Activated CD4-positive, CD25-positive, alpha-beta regulatory T cell (primary cell): ENCODE measurements at regions not wholly inside any gene's neighbourhood (a gene's known extent, or its start where the extent isn't known, plus 50 kb on each side); places are given as distances from the start of the nearest gene placed in this dataset.

Experiments used
- DNase-seq, 4 experiments: peaks; one replicate each; lab custom pipeline; 2025; lab: John Stamatoyannopoulos, UW

DNA sequence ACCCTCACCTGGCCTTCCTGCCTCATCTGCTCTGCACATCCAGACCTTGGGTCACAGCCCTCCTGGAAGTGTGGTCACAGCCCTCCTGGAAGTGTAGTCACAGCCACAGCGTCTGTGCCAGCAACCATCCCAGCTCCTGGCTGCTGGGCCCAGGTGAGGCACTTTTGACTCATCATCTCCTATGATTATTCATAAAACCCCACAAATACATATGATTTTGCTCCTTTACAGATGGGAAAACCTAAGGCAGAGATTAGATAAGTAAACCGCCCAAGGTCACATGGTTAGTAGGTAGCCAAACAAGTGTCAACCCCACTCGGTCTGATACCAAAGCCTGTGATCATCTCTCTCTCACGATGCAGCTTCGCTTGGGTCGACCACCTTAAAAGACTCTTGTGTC lies 94.3 kb downstream of the PRLHR start:
- DNase-seq = no peak

DNA sequence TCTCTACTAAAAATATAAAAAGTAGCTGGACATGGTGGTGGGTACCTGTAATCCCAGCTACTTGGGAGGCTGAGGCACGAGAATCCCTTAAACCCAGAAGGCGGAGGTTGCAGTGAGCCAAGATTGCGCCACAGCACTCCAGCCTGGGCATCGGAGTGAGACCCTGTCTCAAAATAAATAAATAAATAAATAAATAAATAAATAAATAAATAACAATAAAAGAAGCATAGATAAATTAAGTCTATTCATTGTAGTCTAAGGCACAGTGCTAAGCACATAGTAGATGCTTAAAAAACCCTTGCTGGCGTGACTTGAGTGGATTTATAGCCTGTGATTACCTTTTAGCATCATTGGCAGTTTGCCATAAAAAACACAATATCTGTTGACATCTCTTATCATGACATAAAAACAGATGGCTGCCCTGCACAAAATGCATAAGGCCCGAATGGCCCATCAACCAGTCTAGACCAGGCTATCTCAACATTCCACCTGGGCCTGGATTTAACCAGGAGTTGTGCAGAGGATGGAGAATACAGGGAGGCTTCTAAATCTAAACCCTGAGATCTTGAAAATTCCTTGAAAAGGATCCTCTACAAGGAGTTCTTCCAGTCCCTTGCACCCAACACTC lies 94.9 kb downstream of the PRLHR start:
- DNase-seq = no peak

DNA sequence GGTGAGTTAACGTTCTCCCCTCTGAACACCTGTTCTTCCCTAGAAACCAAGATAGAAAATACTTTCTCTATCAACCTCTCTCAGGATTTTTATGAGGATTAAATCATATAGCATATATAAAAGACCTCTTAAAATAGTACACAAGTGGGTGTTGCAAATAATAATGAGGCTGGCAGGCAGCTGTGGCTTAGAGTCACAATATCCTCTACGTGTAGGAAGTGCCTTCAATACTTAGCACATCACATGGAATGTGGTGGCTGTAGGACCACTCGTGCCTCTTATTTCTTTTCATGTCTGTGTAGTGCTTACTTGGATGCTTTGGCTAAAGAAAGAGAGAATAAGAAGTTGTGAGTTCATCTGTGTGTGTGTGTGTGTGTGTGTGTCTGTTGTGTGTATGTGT lies 96.3 kb downstream of the PRLHR start:
- DNase-seq = no peak

DNA sequence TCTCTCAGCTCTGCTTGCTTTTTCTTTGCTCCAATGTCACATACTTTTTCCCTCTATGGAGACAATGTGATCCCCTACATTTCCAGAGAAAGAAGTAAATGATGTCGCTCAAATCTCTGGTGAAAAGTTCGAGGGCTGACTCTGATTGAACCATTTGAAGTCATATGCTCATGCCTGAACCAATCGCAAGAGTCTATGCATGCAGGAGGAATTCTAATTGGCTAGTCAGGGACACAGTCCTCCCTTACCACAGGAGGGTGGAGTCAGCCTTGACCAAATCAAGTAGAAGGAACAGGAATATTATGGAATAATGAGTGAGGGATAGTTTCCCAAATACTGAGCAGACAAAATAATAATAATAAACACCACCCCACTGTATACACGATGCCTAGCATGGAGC lies 96.8 kb downstream of the PRLHR start:
- DNase-seq = no peak

DNA sequence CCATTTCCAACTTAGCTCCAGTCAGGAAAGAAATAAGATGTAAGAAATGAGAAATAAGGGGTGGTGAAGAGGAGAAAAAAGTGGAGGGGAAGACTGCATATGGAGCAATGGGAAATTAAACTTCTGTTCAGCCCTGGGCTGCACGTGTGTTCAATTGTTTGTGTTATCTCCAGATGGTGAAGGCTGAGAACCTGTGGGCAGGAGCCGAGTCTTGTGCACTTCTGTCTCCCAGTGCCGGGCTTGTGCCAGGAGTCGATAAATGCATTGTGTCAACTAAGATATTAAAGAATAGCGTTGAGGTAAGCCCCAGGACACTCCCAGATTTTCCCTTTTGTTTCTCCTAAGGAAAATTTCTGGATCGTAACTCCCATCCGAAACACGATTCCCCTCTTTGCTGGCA lies 98.2 kb downstream of the PRLHR start:
- no peak for DNase-seq

DNA sequence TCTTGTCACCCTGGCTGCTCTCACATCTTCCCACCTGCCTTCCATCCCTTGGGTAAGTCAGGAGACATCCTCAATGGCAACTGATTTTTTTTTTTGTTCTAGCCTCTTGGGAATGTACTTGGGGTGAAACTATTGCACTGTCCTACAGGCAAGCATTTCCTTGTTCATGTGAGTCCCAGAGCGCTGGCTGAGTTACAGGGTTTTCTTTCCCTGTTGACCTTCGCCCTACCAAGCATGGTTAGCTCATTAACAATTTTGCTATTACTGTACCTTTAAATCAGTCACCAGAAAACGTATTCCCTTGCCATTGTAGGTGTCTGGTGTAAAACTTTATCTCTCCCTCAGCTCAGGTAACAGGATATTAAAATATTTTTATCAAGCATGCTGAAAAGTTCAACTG lies 98.9 kb downstream of the PRLHR start:
- DNase-seq = no peak

DNA sequence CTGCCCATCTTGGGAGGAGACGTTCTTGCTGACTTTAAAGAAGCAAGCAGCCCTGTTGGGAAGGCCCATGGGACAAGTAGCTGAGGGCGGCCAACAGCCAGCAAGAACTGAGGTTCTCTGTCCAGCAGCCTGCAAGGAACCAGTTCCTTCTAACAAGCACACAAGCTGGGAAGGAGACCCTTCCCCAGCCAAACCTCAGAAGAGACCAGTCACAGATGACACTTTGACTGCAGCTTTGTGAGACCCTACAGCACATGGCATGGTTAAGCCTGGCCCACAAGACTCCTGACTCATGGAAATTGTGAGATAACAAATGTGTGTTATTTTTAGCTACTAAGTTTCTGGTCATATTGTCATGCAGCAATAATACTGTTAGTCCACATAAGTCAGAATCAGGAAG lies 99.9 kb downstream of the PRLHR start:
- no peak for DNase-seq

DNA sequence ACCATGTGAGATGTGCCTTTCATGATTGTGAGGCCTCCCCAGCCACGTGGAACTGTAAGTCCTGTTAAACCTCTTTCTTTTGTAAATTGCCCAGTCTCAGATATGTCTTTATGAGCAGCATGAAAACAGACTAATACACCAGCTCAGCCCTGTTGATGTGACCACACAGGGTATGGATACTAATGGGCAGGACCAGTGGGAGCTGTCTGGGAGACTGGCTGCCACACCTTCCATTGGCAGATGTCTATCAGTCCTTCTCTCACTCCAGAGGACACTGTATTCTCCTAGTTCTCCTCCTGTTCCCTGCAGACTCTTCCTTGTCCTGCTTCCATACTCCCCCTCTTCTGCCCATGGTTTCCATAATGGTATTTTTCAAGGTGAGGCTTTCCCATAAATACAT lies 104.4 kb downstream of the PRLHR start:
- no peak for DNase-seq

DNA sequence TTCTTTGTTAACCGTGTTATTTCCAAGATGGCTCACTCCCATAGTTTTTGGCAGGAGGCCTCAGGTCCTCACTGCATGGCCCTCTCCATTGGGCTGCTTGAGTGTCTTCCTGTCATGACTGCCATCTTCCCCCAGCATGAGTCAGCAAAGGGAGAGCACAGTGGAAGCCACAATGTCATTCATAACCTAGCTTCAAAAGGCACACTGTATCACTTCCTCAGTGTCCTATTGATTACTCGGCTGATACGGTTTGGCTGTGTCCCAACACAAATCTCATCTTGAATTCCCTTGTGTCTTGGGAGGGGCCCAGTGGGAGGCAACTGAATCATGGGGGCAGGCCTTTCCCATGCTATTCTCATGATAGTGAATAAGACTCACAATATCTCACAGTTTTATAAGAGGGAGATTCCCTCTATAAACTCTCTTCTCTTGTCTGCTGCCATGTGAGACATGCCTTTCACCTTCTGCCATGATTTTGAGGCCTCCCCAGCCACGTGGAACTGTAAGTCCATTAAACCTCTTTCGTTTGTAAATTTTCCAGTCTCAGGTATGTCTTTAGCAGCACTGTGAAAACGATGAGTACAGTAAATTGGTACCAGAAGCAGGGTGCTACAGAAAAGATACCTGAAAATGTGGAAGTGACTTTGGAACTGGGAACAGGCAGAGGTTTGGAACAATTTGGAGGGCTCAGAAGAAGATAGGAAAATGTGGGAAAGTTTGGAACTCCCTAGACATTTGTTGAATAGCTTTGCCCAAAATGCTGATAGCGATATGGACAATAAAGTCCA lies 106.5 kb downstream of the PRLHR start:
- DNase-seq = no peak

DNA sequence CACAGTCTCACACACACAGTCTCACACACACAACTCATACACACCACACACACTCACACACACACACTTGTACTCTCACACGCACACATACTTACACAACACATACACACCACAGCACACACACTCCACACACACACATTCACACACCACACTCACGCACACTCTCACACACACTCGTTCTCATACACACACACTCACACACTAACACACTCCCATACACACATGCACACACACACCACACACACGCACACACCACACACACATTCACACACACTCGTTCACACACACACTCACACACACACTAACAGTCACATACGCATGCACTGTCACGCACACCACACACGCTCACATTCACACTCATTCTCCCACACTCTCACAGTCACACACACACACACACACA lies 109.8 kb downstream of the PRLHR start:
- DNase-seq = no peak

DNA sequence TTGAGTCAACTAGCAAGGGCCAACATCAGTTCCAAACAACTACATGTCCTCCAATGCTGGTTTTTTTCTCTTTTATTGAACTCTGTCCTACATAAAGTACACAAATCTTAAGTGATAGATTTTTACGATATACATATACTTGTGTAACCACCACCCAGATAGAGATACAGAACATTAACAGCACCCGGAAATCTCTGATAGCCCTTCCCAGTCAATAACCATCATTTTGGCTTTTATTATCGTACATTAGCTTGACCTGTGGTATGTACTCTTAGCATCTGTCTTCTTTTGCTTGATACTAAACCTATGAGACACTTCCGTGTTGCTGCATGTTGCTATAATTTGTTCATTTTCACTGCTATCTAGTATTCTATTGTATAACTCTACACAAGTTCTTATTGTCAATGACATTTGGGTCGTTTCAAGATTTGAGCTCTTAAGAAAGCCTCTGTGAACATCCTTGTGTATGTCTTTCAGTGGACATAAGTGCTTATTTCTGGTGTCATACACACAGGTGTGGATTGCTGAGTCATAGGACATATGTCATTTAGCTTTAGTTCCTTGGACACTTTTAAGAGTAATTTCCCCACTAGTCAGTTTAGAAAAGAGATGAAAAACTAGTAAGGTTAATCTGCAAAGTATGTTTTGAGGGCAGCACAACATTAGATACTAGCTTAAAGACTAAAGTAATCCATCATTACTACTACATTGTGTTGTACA lies 111.1 kb downstream of the PRLHR start:
- no peak for DNase-seq

DNA sequence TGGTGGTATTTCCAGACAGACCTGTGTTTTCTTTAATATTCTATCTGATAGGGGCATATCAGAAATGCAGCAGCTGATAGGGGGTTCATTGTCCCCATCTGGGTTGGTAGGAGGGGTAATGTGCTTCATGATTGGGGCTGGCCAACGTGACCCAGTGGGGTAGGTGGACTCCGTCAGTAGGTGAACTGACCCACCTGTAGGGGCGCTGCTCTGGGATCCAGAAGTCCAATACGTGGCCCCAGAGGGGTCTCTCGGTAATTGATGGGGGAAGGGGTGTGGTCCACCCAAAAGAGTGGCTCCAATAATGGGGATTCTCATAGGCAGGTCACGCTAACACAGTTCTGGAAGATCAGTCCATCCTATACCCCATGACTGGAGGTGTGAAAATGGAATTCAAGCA lies 112.0 kb downstream of the PRLHR start:
- no peak for DNase-seq

DNA sequence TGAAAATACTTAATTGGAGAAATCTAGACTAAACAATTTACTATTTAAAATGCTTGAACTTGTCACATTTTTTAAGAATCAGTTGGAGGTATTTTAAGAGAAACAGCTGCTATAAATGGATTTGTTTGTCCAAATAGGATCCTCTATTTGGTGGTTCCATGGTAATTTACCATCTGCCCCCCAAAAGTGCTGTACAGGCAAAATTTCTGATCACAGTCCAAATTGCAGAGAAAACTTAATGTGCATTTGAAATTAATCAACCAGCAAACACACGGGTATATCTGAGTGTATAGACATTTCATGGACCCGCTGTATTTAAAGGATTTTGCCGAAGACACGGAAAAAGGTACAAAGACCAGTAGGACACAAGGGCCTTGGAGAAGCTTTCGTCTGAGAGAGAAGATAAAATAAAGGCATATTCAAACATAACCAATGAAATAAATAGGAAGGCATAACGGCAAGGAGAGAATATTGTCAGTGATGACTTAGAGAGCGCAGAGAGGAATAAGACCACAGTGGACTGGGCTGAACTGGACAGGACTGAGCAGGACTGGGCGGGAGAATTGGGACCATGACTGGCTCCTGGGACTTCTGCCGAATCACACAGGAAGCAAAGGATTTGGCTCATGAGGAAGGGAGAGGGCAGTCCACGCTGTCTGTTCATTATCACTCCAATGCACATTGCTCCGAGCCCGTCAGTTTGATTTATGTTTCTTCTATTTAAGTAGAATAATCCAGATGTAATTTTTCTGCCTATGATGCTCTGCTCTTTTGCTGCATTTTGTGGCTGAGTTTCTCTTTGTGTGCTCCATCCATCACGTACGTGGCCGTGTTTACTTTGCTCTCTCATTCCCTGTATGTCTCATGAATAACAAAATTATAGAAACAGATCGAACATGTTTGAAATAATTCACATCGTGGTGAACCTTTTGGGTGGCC lies 112.8 kb downstream of the PRLHR start:
- no peak for DNase-seq

DNA sequence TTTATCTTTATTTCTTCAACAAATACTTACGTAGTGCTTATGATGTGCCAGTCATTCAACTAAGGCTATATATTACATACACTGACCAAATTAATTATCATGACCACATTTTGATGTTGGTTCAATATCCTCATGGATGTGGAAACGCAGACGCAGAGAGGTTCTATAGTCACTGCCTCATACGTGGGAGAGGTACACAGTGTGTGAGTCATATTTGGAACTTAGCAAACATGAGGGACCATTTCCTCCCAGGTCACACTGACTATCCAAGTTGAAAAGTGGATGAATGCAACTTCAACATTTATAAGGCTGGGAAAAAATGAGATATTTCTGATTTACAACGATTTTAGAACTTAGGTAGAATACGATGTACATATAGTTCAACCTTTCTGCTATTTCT lies 113.6 kb downstream of the PRLHR start:
- no peak for DNase-seq

DNA sequence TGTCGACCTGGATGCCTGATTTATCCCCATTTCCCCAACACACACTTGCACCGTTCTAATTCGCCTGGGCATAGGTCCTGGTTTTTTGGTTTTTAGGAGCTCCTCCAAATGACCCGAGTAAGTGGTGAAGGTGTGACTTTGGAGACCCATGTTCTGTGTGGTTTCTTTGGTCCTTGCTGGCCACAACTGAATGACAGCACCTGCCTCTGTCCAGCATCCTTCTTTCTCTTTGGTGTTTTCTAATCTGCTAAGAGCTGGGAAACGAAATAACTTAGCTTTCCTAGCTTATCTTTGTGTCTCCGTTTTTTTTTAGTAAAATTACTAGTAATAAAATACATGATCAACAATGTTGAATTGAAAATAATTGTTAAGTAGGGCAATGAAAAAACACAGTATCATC lies 120.2 kb downstream of the PRLHR start:
- DNase-seq = no peak

DNA sequence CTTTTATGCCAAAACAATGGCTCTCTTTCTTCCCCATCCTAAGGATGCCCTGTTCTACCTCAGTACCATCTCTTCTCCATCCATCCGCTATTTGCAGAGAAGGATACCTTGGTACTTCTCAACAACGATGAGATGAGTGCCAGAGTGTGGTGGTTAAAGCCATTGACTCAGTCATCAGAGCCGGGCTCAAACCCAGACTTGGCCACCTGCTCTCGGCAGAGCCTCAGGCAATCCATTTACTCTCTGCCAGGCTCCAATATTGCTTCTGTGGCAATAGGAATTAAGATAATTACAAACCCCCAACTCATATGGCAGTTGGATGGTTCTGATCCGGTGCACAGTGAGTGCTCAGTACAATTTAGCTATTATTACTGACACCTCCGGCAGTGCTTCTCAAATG lies 121.3 kb downstream of the PRLHR start:
- DNase-seq = no peak

DNA sequence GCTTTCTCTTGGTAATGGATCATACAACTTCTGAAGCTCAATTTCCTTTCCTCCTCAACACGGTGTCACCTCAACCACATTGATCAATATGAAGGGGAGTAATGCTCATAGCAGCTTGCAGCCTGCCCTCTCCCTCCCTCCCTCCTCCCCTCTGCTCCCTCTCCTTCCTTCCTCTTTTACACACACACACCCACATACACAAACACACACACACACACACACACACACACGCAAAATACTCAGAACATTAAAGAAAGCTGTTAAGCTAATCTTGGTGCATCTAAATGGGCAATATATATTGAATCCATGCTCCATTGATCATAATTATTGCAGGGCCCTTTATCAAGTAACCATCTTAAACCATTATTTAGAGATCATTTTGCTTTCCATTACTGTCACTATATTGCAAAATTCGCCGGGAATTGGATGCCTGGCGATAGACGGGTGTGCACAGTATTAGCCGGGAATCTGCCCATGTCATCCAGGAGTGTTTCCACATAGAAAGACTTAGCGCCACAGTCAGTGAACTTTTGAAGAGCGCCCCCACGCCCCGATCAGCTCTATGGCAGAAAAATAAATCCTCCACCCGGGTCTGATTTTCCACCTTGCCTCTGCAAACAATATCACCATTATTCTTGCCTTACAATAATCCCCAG lies 122.0 kb downstream of the PRLHR start:
- DNase-seq = no peak

DNA sequence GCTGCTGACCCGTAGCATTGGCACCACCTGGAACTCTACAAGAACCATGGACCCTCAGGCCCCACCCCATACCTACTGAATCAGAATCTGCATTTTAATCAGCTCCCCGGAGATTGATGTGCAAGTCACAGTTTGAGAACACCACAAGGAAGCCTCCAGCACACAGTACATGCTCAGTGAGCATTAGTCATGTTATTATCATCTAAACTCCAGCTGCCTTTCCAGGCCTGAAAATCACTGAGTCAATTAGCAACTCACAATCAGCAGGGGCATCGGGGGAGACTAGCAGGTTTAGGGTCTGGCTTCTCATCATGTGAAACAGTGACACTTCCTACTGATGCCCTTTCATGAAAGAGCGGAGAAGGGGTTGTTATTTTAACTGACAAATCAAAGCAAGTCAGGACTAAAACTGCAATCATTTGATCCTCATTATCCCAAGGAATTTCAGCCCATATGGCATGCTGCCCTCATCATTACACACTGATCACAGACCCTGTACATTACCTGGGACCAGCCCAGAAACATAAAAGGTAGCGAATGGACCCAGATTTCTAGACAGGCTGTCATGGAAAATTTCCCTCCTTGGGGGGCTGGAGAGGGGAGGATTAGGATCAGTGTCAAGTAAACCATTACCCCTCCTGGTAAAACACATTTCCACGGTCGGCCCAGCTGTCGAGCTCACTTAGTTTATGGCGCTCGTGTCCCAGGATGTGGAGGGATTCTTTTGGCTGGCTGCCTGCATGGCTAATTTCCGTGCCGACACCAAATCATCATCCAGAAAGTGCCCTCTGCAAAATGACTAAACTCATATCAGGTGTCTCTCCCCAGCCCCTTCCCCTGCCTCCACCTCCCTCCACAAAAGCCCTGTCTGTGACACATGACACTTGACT lies 122.8 kb downstream of the PRLHR start:
- DNase-seq = no peak

DNA sequence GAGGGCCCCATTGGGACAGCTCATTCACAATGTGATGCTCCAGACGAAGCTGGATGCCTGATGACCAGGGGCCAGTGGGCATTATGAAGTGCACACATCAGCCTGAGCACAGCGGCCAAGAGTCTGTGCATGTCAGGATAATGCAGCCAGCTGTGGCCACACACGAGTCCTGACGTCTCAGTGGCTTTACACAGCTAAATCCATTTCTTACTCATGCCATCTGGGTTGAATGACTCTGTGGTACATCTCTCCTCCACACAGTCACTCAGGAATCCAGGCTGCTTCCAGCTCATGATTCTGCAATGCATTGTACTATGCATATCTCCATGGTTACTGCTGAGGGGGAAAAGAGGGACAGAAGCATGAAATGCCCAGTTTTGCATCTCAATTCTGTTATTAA lies 123.6 kb downstream of the PRLHR start:
- no peak for DNase-seq

DNA sequence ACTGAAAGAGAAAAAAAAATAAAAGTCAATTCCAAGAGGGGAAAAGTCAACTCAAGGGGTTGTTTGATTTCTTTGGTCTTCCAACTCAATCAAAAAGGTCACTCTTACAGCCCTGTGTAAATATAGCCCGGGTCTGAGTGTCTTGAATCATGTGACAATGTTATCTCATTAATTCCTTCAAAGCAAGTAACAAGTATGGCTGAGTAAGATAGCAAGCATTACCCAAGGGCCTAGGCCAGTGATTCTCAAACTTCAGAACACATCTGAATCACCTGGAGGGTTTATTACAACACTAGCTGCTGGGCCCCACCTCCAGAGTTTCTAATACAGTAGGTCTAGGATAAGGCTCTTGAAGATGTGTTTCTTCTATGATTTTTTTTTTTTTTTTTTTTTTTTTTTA lies 125.0 kb downstream of the PRLHR start:
- DNase-seq = no peak

DNA sequence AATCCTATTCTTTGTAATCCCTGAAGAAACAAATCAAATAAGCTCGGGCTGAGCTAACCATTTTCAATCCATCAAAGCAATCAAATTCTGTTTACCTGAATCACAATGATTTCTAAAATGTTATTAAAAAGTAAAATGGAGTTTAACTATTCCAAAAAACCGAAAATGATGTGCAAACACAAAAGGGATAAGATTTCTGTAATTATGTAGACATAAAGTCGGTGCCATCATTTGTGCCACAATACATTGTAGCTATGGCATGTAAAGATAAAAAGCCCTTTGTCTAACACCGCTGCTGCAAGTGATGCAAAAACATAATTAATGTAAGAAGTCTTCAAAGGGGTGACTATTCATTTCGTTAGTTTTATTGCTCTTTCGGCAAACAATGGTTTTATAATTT lies 125.1 kb upstream of the FAM204A start:
- DNase-seq = no peak
